ENCODE measurements at regions not wholly inside any gene's neighbourhood (a gene's known extent, or its start where the extent isn't known, plus 50 kb on each side); places are given as distances from the start of the nearest gene placed in this dataset.

GRCh38 chr7:41118486-41118885, 584.4 kb downstream of the INHBA start:
- DNase-seq = no peak

- DNase-seq = no peak
Measured at GRCh38 chr7:41117431-41117830, 585.5 kb downstream of the INHBA start.

- DNase-seq = no peak
Measured at GRCh38 chr7:41116817-41117216, 586.1 kb downstream of the INHBA start.

- no peak for DNase-seq
Measured at GRCh38 chr7:41116337-41116736, 586.6 kb downstream of the INHBA start.

- no peak for DNase-seq
Measured at GRCh38 chr7:41114691-41115090, 588.2 kb downstream of the INHBA start.

GRCh38 chr7:41114131-41114530, 588.8 kb downstream of the INHBA start:
- DNase-seq = no peak

GRCh38 chr7:41113719-41114118, 589.2 kb downstream of the INHBA start:
- no peak for DNase-seq

GRCh38 chr7:41110186-41110585, 592.7 kb downstream of the INHBA start:
- no peak for DNase-seq

GRCh38 chr7:41108821-41109220, 594.1 kb downstream of the INHBA start:
- no peak for DNase-seq

- no peak for DNase-seq
Measured at GRCh38 chr7:41107938-41108448, 594.9 kb downstream of the INHBA start.

- no peak for DNase-seq
Measured at GRCh38 chr7:41107330-41107937, 595.5 kb downstream of the INHBA start.

- no peak for DNase-seq
Measured at GRCh38 chr7:41104631-41105030, 598.3 kb downstream of the INHBA start.

- DNase-seq = no peak
Measured at GRCh38 chr7:41103331-41103730, 599.6 kb downstream of the INHBA start.

GRCh38 chr7:41098846-41099245, 604.0 kb downstream of the INHBA start:
- no peak for DNase-seq

- no peak for DNase-seq
Measured at GRCh38 chr7:41098402-41098801, 604.5 kb downstream of the INHBA start.

- no peak for DNase-seq
Measured at GRCh38 chr7:41097501-41097900, 605.4 kb downstream of the INHBA start.

- DNase-seq = no peak
Measured at GRCh38 chr7:41096917-41097316, 606.0 kb downstream of the INHBA start.

GRCh38 chr7:41093141-41093540, 609.7 kb downstream of the INHBA start:
- DNase-seq = no peak

GRCh38 chr7:41085244-41085643, 617.6 kb downstream of the INHBA start:
- DNase-seq = no peak

GRCh38 chr7:41084381-41084780, 618.5 kb downstream of the INHBA start:
- no peak for DNase-seq

GRCh38 chr7:41069635-41070034, 633.3 kb downstream of the INHBA start:
- no peak for DNase-seq

GRCh38 chr7:41067576-41067975, 635.3 kb downstream of the INHBA start:
- no peak for DNase-seq

- no peak for DNase-seq
Measured at GRCh38 chr7:41065663-41066062, 637.2 kb downstream of the INHBA start.

- DNase-seq = no peak
Measured at GRCh38 chr7:41063116-41063515, 639.8 kb downstream of the INHBA start.

- no peak for DNase-seq
Measured at GRCh38 chr7:41060796-41061195, 642.1 kb downstream of the INHBA start.

Data from hematopoietic multipotent progenitor cell treated with erythropoietin and hydrocortisone succinate and interleukin-3 and kit ligand, for 8 days (in vitro differentiated cells).